ENCODE measurements at regions not wholly inside any gene's neighbourhood (a gene's known extent, or its start where the extent isn't known, plus 50 kb on each side); places are given as distances from the start of the nearest gene placed in this dataset.

GRCh38 chr1:239044829-239045228 lies 341.5 kb upstream of the CHRM3 start:
- H3K9me2 ChIP-seq (ENCODE audit: insufficient read depth, low read length): no peaks in the 10 kb centered on the region
- TF ChIP-seq MXI1 (conservative IDR thresholded peaks at IDR 0.05; ENCODE audit: poor library complexity, severe bottlenecking): no peak
- no peak for TF ChIP-seq POLR2AphosphoS5 (IDR thresholded peaks at IDR 0.05)
- TF ChIP-seq TAF1 (IDR thresholded peaks at IDR 0.05; ENCODE audit: low read depth): no peak
- TF ChIP-seq EZH2 (IDR thresholded peaks at IDR 0.05; ENCODE audit: borderline replicate concordance, insufficient read depth, low read length, poor library complexity, severe bottlenecking): no peak
- TF ChIP-seq, protein P1, sequence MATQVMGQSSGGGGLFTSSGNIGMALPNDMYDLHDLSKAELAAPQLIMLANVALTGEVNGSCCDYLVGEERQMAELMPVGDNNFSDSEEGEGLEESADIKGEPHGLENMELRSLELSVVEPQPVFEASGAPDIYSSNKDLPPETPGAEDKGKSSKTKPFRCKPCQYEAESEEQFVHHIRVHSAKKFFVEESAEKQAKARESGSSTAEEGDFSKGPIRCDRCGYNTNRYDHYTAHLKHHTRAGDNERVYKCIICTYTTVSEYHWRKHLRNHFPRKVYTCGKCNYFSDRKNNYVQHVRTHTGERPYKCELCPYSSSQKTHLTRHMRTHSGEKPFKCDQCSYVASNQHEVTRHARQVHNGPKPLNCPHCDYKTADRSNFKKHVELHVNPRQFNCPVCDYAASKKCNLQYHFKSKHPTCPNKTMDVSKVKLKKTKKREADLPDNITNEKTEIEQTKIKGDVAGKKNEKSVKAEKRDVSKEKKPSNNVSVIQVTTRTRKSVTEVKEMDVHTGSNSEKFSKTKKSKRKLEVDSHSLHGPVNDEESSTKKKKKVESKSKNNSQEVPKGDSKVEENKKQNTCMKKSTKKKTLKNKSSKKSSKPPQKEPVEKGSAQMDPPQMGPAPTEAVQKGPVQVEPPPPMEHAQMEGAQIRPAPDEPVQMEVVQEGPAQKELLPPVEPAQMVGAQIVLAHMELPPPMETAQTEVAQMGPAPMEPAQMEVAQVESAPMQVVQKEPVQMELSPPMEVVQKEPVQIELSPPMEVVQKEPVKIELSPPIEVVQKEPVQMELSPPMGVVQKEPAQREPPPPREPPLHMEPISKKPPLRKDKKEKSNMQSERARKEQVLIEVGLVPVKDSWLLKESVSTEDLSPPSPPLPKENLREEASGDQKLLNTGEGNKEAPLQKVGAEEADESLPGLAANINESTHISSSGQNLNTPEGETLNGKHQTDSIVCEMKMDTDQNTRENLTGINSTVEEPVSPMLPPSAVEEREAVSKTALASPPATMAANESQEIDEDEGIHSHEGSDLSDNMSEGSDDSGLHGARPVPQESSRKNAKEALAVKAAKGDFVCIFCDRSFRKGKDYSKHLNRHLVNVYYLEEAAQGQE (IDR thresholded peaks at IDR 0.05; ENCODE audit: borderline replicate concordance): no peak
- no peak for TF ChIP-seq RAD21 (conservative IDR thresholded peaks at IDR 0.05)
- no peak for TF ChIP-seq EP300 (conservative IDR thresholded peaks at IDR 0.05; ENCODE audit: poor library complexity, severe bottlenecking)
- H3K27me3 ChIP-seq (ENCODE audit: insufficient read depth, low read depth, low read length): no peaks in the 10 kb centered on the region
- no peaks in the 10 kb centered on the region for H3F3A ChIP-seq (ENCODE audit: insufficient read depth, low read length, poor library complexity, severe bottlenecking)
- H3K4me2 ChIP-seq (ENCODE audit: low read length): no peak overlapping the region
- no peak overlapping the region for H3K9ac ChIP-seq (ENCODE audit: low read length)
- H3K79me2 ChIP-seq (replicated peaks; ENCODE audit: insufficient read depth, low read length): no peaks in the 10 kb centered on the region
- no peaks in the 10 kb centered on the region for H3K36me3 ChIP-seq (ENCODE audit: insufficient read depth, low read length)
- H3K27ac ChIP-seq (ENCODE audit: low read length): no peak overlapping the region
- H2AFZ ChIP-seq (ENCODE audit: low read depth, low read length): no peak overlapping the region
- no peaks in the 10 kb centered on the region for H4K20me1 ChIP-seq (ENCODE audit: insufficient read depth)
- H3K9me3 ChIP-seq (ENCODE audit: low read length): no peaks in the 10 kb centered on the region
- H3K4me3 ChIP-seq (ENCODE audit: low read length): no peak overlapping the region

DNA sequence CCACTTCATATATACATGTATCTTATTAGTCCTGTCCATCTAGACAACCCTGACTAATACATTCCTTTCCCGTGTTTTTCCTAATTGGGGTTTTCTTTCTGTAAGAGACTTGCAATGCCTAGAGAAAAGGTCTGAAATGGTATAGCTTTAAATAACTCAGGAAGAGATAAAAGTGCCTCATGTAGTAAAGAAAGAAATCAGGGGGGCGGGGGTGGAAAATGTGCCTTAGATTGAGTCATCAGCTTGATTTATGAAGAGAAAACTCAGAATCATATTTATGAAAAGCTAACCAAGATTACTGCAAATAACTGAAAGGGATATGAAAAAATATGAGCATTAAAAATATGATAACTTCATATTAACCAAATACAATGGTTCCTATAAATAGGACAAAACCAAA lies 345.8 kb upstream of the CHRM3 start:
- Histone ChIP-seq H3K4me3 (ENCODE audit: low read length) (no peak overlapping the region), H3K27ac (ENCODE audit: low read length) (no peak overlapping the region), H3K36me3 (ENCODE audit: insufficient read depth, low read length) (no peaks in the 10 kb centered on the region), H3K9me3 (ENCODE audit: low read length) (no peaks in the 10 kb centered on the region), H3F3A (ENCODE audit: insufficient read depth, low read length, poor library complexity, severe bottlenecking) (no peaks in the 10 kb centered on the region), H3K27me3 (ENCODE audit: insufficient read depth, low read depth, low read length) (no peaks in the 10 kb centered on the region), H3K4me2 (ENCODE audit: low read length) (no peak overlapping the region), H3K9ac (ENCODE audit: low read length) (no peak overlapping the region), H3K79me2 (replicated peaks; ENCODE audit: insufficient read depth, low read length) (no peaks in the 10 kb centered on the region), H4K20me1 (ENCODE audit: insufficient read depth) (no peaks in the 10 kb centered on the region), H3K9me2 (ENCODE audit: insufficient read depth, low read length) (no peaks in the 10 kb centered on the region), H2AFZ (ENCODE audit: low read depth, low read length) (no peak overlapping the region)
- TF ChIP-seq CTCF (IDR thresholded peaks at IDR 0.05; ENCODE audit: poor library complexity, severe bottlenecking) (no peak), TAF1 (IDR thresholded peaks at IDR 0.05; ENCODE audit: low read depth) (no peak), SMC3 (conservative IDR thresholded peaks at IDR 0.05; ENCODE audit: poor library complexity) (no peak), POLR2AphosphoS5 (IDR thresholded peaks at IDR 0.05) (no peak), EP300 (conservative IDR thresholded peaks at IDR 0.05; ENCODE audit: poor library complexity, severe bottlenecking) (no peak), MXI1 (conservative IDR thresholded peaks at IDR 0.05; ENCODE audit: poor library complexity, severe bottlenecking) (no peak), EZH2 (IDR thresholded peaks at IDR 0.05; ENCODE audit: borderline replicate concordance, insufficient read depth, low read length, poor library complexity, severe bottlenecking) (no peak), RAD21 (conservative IDR thresholded peaks at IDR 0.05) (no peak)
- TF ChIP-seq, protein P1 (IDR thresholded peaks at IDR 0.05; ENCODE audit: borderline replicate concordance): no peak

All from neural cell (in vitro differentiated cells).